Endothelial cell of umbilical vein (primary cell): ENCODE measurements at regions not wholly inside any gene's neighbourhood (a gene's known extent, or its start where the extent isn't known, plus 50 kb on each side); places are given as distances from the start of the nearest gene placed in this dataset.

ENCODE experiments used
- BruUV-seq: library from RNA; stranded (reverse); fragments of 400-500 nt; replicated peaks from 2 replicates; lab custom pipeline; 2021; lab: Mats Ljungman, UMichigan
- CTCF ChIA-PET: fragments of 300-600, 350-600 bp; sonication (Branson Sonifier 250); formaldehyde crosslinking; loops from one replicate; lab custom pipeline; 2021; ENCODE audit warnings: antibody characterized with exemption, inconsistent platforms; lab: Charles Lee
- POLR2A ChIA-PET: fragments of 300-600, 350-600 bp; sonication (Branson Sonifier 250); formaldehyde crosslinking; loops from one replicate; lab custom pipeline; 2021; ENCODE audit warnings: antibody characterized with exemption, inconsistent platforms; lab: Charles Lee
- DNase-seq: peaks from one replicate; pipeline ENCODE4 v3.0.0-alpha.2; 2011; ENCODE audit warnings: low read depth, low spot score
- FAIRE-seq: peaks from 2 replicates; lab custom pipeline; 2011; peaks lifted over from hg19 to GRCh38; lab: Jason Lieb, UNC
- H2AFZ ChIP-seq: 2 replicates; pipeline ENCODE4 v1.6.0; 2012; ENCODE audit warnings: low read depth, low read length, control low read depth, inconsistent platforms
- H3K27ac ChIP-seq: 2 replicates; pipeline ENCODE4 v1.5.1; 2011; ENCODE audit warnings: low read depth, mild to moderate bottlenecking, control low read depth, low read length, moderate library complexity; ENCODE audit not compliant: insufficient read depth
- H3K27me3 ChIP-seq, 2 experiments: 2 replicates each; pipeline versions ENCODE4 v1.6.0 to v1.6.1; 2011; ENCODE audit warnings: low read length in 2 of 2, mixed read lengths in 1 of 2; ENCODE audit not compliant: control insufficient read depth in 2 of 2, insufficient read depth in 2 of 2
- H3K36me3 ChIP-seq, 2 experiments: 2 replicates in 1 of 2; 3 replicates in 1 of 2; pipeline ENCODE4 v1.5.1; 2011; ENCODE audit warnings: low read length in 2 of 2, mild to moderate bottlenecking in 1 of 2, moderate library complexity in 1 of 2; ENCODE audit not compliant: control insufficient read depth in 2 of 2, insufficient read depth in 2 of 2; ENCODE audit errors: extremely low read depth in 1 of 2
- H3K4me1 ChIP-seq: 3 replicates; pipeline ENCODE4 v1.5.1; 2011; ENCODE audit warnings: mild to moderate bottlenecking, low read length; ENCODE audit not compliant: control insufficient read depth, insufficient read depth; ENCODE audit errors: extremely low read depth
- H3K4me2 ChIP-seq: 2 replicates; pipeline ENCODE4 v1.6.1; 2011; ENCODE audit warnings: low read length, control low read depth, mixed read lengths; ENCODE audit not compliant: insufficient read depth
- H3K4me3 ChIP-seq, 3 experiments: fragments of 200-600 bp in 1 of 3; sonication (generic), shearing (Covaris generic) in 1 of 3; replicated peaks in 1 of 3; 2 replicates each; pipeline ENCODE4 v1.5.1; 2011 to 2016; ENCODE audit warnings: control low read depth in 3 of 3, low read length in 3 of 3, mild to moderate bottlenecking in 2 of 3, inconsistent platforms in 1 of 3, low read depth in 1 of 3, moderate library complexity in 1 of 3; ENCODE audit not compliant: insufficient read depth in 1 of 3
- H3K79me2 ChIP-seq: 2 replicates; pipeline ENCODE4 v1.6.0; 2012; ENCODE audit warnings: low read length, inconsistent platforms; ENCODE audit not compliant: control insufficient read depth, insufficient read depth
- H3K9ac ChIP-seq: replicated peaks from 2 replicates; pipeline ENCODE3; 2011; ENCODE audit warnings: low read length, control low read depth; ENCODE audit not compliant: insufficient read depth; ENCODE audit errors: extremely low read depth
- H3K9me1 ChIP-seq: replicated peaks from 3 replicates; pipeline ENCODE4 v1.6.0; 2011; ENCODE audit warnings: mild to moderate bottlenecking, low read length; ENCODE audit not compliant: control insufficient read depth, insufficient read depth; ENCODE audit errors: extremely low read depth
- H3K9me3 ChIP-seq: replicated peaks from 2 replicates; pipeline ENCODE4 v1.5.1; 2012; ENCODE audit warnings: low read length, inconsistent platforms; ENCODE audit not compliant: control insufficient read depth, insufficient read depth
- H4K20me1 ChIP-seq: replicated peaks from 2 replicates; pipeline ENCODE3; 2011; ENCODE audit warnings: mild to moderate bottlenecking, low read length; ENCODE audit not compliant: control insufficient read depth, insufficient read depth; ENCODE audit errors: extremely low read depth
- EZH2 ChIP-seq: IDR thresholded peaks from 2 replicates; pipeline ENCODE4 v1.6.1; 2012; ENCODE audit warnings: borderline replicate concordance, low read depth, mild to moderate bottlenecking, moderate library complexity, low read length, inconsistent platforms; ENCODE audit not compliant: severe bottlenecking
- FOS ChIP-seq: IDR thresholded peaks from 2 replicates; pipeline ENCODE4 v1.6.1; 2011; ENCODE audit warnings: mild to moderate bottlenecking, low read length, moderate library complexity, borderline replicate concordance; ENCODE audit not compliant: insufficient read depth
- GATA2 ChIP-seq: IDR thresholded peaks from 2 replicates; pipeline ENCODE4 v1.7.0; 2011; ENCODE audit warnings: low read depth, mild to moderate bottlenecking, moderate library complexity, mixed read lengths, low read length; ENCODE audit not compliant: insufficient read length, insufficient read depth
- JUN ChIP-seq: IDR thresholded peaks from 2 replicates; pipeline ENCODE4 v1.6.1; 2011; ENCODE audit warnings: borderline replicate concordance, low read depth; ENCODE audit not compliant: insufficient read length, insufficient read depth
- MYC ChIP-seq: IDR thresholded peaks from one replicate; pipeline ENCODE4 v1.6.1; 2011; ENCODE audit warnings: mild to moderate bottlenecking, low read depth, low read length
- POLR2A ChIP-seq: IDR thresholded peaks from 2 replicates; pipeline ENCODE4 v1.6.1; 2012; ENCODE audit warnings: low read depth, mild to moderate bottlenecking, control low read depth, low read length
- POLR2AphosphoS5 ChIP-seq: IDR thresholded peaks from 2 replicates; pipeline ENCODE4 v1.6.1; 2012; ENCODE audit warnings: low read depth, mild to moderate bottlenecking, control low read depth, low read length, moderate library complexity; ENCODE audit not compliant: insufficient read depth
- dilution Hi-C: fragments of 300-500 bp; cut with MboI; formaldehyde crosslinking; loops from one replicate; pipeline ENCODE4 v1.15.0; 2019; ENCODE audit warnings: low sequenced_read_pairs; ENCODE audit not compliant: extremely low pct_ligation_motif_present
- intact Hi-C: fragments of 100-400 bp; cut with micrococcal nuclease; formaldehyde crosslinking; loops from one replicate; pipeline ENCODE4 v1.10.0; 2022
- TF ChIP-seq, protein P1 (sequence below): IDR thresholded peaks from 2 replicates; pipeline ENCODE4 v1.6.1; 2011; ENCODE audit not compliant: insufficient read depth, insufficient read length
- TF ChIP-seq, protein P2 (sequence below), 2 donors: IDR thresholded peaks; 1 replicate in 1 of 2; 2 replicates in 1 of 2; pipeline ENCODE4 v1.5.1; 2011; ENCODE audit warnings: low read length in 2 of 2, mild to moderate bottlenecking in 2 of 2, moderate library complexity in 2 of 2, control low read depth in 1 of 2, inconsistent platforms in 1 of 2, low read depth in 1 of 2; ENCODE audit not compliant: insufficient read depth in 1 of 2; ENCODE audit errors: extremely low read depth in 1 of 2

GRCh38 chr5:91277840-91278239 is 105.3 kb downstream of the ARRDC3 start:
- Histone ChIP-seq H2AFZ (no peak overlapping the region), H3K27ac (no peak overlapping the region), H3K4me2 (no peak overlapping the region), H3K9me1 (no peaks in the 10 kb centered on the region), H3K9ac (no peak overlapping the region), H3K4me3 (no peak overlapping the region), H3K36me3 (no peaks in the 10 kb centered on the region), H3K27me3 (no peaks in the 10 kb centered on the region), H4K20me1 (no peaks in the 10 kb centered on the region), H3K4me1 (peaks cover 24% of the 10 kb centered on the region), H3K9me3 (no peaks in the 10 kb centered on the region), H3K79me2 (no peaks in the 10 kb centered on the region)
- POLR2A ChIA-PET: no interaction called here
- no peak for FAIRE-seq
- dilution Hi-C loops: no loop called here
- no TSS peak for BruUV-seq
- DNase-seq: no peak
- no peak for TF ChIP-seq EZH2
- no peak for TF ChIP-seq JUN
- TF ChIP-seq, protein P1, sequence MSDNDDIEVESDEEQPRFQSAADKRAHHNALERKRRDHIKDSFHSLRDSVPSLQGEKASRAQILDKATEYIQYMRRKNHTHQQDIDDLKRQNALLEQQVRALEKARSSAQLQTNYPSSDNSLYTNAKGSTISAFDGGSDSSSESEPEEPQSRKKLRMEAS: no peak
- no peak for TF ChIP-seq POLR2AphosphoS5
- TF ChIP-seq, protein P2, sequence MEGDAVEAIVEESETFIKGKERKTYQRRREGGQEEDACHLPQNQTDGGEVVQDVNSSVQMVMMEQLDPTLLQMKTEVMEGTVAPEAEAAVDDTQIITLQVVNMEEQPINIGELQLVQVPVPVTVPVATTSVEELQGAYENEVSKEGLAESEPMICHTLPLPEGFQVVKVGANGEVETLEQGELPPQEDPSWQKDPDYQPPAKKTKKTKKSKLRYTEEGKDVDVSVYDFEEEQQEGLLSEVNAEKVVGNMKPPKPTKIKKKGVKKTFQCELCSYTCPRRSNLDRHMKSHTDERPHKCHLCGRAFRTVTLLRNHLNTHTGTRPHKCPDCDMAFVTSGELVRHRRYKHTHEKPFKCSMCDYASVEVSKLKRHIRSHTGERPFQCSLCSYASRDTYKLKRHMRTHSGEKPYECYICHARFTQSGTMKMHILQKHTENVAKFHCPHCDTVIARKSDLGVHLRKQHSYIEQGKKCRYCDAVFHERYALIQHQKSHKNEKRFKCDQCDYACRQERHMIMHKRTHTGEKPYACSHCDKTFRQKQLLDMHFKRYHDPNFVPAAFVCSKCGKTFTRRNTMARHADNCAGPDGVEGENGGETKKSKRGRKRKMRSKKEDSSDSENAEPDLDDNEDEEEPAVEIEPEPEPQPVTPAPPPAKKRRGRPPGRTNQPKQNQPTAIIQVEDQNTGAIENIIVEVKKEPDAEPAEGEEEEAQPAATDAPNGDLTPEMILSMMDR (IDR thresholded peaks at IDR 0.05; ENCODE audit: extremely low read depth in 1 of 2, insufficient read depth in 1 of 2, low read depth in 1 of 2, low read length in 2 of 2): no peak
- intact Hi-C loops: no loop called here
- CTCF ChIA-PET: no interaction called here

DNA sequence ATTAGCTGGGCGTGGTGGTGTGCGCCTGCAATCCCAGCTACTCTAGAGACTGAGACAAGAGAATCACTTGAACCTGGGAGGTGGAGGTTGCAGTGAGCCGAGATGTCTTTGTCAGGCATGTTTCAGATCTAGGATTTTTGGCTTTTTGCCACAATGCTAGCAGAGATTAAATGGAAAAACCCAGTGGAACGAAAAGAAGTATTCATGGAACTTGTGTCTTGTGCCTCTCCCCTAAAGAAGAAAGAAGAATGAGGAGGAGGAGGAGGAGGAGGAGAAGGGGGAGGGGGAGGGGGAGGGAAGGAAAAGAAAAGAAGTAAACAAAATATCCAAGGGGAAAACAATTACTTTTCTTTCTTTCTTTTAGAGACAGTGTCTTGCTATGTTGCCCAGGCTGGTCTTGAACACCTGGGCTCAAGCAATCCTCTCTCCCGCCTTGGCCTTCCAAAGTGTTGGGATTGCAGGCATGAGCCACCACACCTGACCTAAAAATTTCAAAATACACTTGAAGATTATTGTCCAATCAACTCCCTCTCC is 106.0 kb downstream of the ARRDC3 start:
- Histone ChIP-seq H3K79me2 (no peaks in the 10 kb centered on the region), H4K20me1 (no peaks in the 10 kb centered on the region), H3K27me3 (no peaks in the 10 kb centered on the region), H3K9me1 (no peaks in the 10 kb centered on the region), H3K4me1 (peaks cover 24% of the 10 kb centered on the region), H3K9me3 (no peaks in the 10 kb centered on the region), H3K4me3 (no peak overlapping the region), H3K27ac (no peak overlapping the region), H2AFZ (no peak overlapping the region), H3K36me3 (no peaks in the 10 kb centered on the region), H3K4me2 (no peak overlapping the region), H3K9ac (no peak overlapping the region)
- ChIA-PET CTCF (no interaction called here), POLR2A (no interaction called here)
- no TSS peak for BruUV-seq
- no peak for TF ChIP-seq GATA2
- TF ChIP-seq EZH2: no peak
- TF ChIP-seq, protein P1: no peak
- TF ChIP-seq POLR2A: no peak
- TF ChIP-seq, protein P2 (IDR thresholded peaks at IDR 0.05; ENCODE audit: extremely low read depth in 1 of 2, insufficient read depth in 1 of 2, low read depth in 1 of 2, low read length in 2 of 2): no peak
- TF ChIP-seq POLR2AphosphoS5: no peak
- no peak for TF ChIP-seq JUN
- TF ChIP-seq FOS: no peak
- TF ChIP-seq MYC: no peak
- FAIRE-seq: no peak
- intact Hi-C loops (no loop called here), dilution Hi-C loops (no loop called here)
- DNase-seq: no peak
